ENCODE measurements at regions not wholly inside any gene's neighbourhood (a gene's known extent, or its start where the extent isn't known, plus 50 kb on each side); places are given as distances from the start of the nearest gene placed in this dataset.

DNA sequence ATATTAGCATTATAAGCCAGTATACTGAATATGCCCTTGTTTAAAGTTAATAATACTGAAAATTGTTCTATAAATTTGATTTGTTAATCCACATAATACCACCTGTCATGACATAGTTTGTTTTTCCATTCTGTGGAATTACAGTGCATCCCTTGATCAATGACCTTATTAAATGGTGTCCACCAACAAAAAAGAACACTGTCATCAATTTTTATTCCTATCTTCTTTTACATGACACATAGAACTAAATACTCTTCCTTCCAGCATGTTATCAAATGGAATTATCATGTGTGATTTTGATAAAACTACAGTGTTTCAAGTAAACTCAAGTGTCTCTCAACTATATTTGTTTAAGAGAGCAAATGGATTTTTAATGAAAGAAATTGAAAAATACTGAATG lies 221.8 kb upstream of the MBL2 start:
- no peak overlapping the region for H3K4me3 ChIP-seq (ENCODE audit: low read depth, low read length)
- no peak for TF ChIP-seq CTCF (IDR thresholded peaks at IDR 0.05; ENCODE audit: insufficient read depth, low read depth, low read length)
- DNase-seq (ENCODE audit: low read depth): no peak

GRCh38 chr10:52993109-52993508 lies 220.5 kb upstream of the MBL2 start:
- no peak for DNase-seq (ENCODE audit: low read depth)
- H3K4me3 ChIP-seq (ENCODE audit: low read depth, low read length): no peak overlapping the region
- no peak for TF ChIP-seq CTCF (IDR thresholded peaks at IDR 0.05; ENCODE audit: insufficient read depth, low read depth, low read length)

DNA sequence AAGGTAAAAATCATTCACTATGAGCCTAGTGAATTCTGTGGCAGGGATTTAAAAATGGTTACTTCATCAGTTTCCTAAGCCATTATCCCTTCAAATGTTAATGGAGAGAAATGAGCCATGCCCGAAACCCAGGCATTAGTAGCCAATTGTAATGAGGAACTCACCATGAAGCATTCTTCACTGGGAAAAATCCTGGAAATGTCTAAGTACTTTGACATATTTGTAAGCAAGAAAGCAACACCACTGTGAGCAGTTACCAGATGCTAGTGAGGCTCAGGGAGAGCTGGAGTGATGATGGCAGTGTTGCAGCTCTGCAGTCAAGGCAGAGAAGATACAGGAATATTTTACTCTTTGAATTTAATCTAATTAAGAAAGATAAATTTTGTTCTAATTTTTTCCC lies 220.0 kb upstream of the MBL2 start:
- TF ChIP-seq CTCF (IDR thresholded peaks at IDR 0.05; ENCODE audit: insufficient read depth, low read depth, low read length): no peak
- no peak for DNase-seq (ENCODE audit: low read depth)
- H3K4me3 ChIP-seq (ENCODE audit: low read depth, low read length): no peak overlapping the region

GRCh38 chr10:52988923-52989322 lies 216.3 kb upstream of the MBL2 start:
- no peak for TF ChIP-seq CTCF (IDR thresholded peaks at IDR 0.05; ENCODE audit: insufficient read depth, low read depth, low read length)
- no peak for DNase-seq (ENCODE audit: low read depth)
- no peak overlapping the region for H3K4me3 ChIP-seq (ENCODE audit: low read depth, low read length)

DNA sequence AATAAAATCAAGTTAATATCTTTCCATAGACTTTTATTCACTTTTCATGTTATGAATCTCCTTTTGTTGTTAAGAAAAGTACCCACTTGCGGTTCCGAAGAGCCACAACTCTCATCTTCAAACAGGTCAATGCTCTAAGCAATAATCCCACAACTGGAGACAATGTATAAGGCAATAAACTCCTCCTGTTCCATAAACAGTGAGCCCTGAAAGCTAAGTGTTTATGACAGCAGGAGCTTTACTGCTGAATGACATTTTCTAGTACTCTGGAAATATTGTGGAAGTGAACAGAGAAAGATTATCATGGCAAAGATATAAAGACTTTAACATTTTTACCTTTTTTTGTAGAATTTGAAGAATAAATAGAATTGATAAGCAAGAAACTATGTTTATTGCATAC lies 213.5 kb upstream of the MBL2 start:
- H3K4me3 ChIP-seq (ENCODE audit: low read depth, low read length): no peak overlapping the region
- no peak for DNase-seq (ENCODE audit: low read depth)
- no peak for TF ChIP-seq CTCF (IDR thresholded peaks at IDR 0.05; ENCODE audit: insufficient read depth, low read depth, low read length)

DNA sequence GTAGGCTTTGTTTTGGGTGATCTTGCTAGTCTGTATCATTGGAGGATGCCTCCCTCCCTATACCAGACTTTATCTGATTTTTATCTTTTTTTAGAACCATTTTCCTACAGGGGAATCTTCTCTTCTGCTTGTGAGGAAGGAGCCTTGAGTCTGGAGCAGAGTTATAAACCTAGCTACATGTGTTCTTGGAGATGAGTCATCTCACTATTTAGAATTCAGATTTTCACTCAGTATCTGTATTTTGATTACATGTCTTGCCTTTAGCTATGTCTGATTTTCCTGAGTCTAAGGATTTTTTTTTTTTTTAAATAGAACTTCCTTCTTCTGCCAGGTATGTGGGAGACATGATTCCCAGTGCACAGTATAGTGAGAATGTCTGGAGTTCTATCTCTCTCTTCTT lies 211.6 kb upstream of the MBL2 start:
- no peak for TF ChIP-seq CTCF (IDR thresholded peaks at IDR 0.05; ENCODE audit: insufficient read depth, low read depth, low read length)
- no peak for DNase-seq (ENCODE audit: low read depth)
- H3K4me3 ChIP-seq (ENCODE audit: low read depth, low read length): no peak overlapping the region

GRCh38 chr10:52979295-52979990 lies 206.9 kb upstream of the MBL2 start:
- no peak overlapping the region for H3K4me3 ChIP-seq (ENCODE audit: low read depth, low read length)
- DNase-seq (ENCODE audit: low read depth): no peak
- no peak for TF ChIP-seq CTCF (IDR thresholded peaks at IDR 0.05; ENCODE audit: insufficient read depth, low read depth, low read length)
